ENCODE measurements at regions not wholly inside any gene's neighbourhood (a gene's known extent, or its start where the extent isn't known, plus 50 kb on each side); places are given as distances from the start of the nearest gene placed in this dataset.
A peak's percentile ranks its signal among the peaks of the same experiment; 100 is the strongest.

DNA sequence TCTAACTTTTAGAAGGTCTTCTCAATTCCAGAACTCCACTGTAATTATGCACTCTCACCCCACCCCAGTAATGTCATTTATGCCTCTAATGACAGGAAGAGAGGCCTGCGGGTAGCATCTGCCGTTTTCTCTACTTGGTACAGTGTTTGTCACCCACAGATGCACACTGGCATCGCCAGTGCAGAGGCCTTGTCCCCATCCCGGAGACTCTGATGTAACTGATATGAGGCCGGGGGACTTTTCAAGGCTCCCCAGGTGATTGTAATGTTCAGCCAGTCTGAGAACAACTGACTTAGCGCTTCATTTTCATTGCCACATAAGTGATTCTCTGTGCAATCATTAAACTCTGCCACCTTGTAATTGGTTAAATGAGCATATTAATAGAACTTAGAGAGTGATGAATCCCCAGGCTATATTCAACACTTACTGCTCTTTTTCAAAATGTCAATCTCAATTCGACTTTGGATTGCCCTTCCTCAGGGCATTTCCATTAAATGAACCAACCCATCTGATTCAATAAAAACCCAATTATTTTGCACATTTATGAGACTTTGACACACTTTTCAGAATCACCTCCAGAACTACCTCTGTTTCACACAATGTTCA lies 113.2 kb downstream of the HERPUD2 start:
- no peak for DNase-seq (ENCODE audit: low read depth)

DNA sequence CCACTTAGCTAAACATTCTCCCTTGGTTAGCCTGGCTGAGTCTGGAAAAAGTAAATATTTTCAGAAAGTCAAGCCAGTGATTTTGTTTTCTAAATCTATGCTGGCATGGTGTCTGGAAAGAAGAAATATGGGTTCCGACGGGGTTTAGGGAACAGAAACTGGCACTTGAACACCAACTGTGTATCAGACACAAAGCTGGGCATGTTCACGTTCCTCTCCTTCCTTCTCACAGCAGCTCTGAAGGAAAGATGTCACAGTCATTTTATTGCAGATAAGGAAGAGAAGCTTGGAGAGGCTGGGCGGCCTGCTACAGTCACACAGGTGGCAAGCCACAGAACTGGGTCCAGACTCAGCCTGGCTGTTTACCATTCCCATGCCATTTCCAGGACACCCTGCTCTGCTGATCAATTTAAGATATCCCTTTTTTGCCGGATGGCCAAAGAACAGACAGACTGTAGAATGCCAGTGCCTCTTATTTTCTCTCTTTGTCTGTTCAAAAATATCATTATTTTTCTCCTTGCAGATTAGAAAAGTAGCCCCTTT lies 118.8 kb downstream of the HERPUD2 start:
- no peak for DNase-seq (ENCODE audit: low read depth)

DNA sequence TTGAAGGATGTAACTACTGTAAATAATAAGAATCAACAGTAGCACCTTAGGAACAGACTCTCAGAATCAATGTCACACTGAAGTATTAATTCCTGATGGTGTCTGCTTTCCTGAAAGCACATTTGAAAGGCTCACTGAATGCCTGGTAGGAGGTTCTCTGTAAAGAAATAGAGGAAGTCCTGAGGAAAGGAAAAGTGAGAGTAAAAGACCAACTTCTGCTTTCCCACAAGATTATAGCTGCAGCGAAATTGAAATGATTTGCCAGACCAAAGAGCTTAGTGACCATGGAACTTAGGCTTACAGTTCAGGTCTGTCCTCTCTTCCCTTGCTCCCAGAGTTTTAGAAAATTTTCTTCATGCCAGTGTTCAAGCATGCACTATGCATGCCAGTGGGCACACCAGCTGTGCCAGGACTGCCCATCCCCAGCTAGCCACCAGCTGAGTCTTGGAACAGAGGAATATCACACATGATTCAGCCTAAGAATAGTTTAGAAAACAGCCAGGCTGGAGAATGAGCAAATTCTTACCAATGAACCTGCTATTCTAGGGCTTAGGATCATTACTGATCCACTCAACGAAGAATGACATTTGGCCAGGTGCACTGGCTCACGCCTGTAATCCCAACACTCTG lies 123.2 kb downstream of the HERPUD2 start:
- DNase-seq (ENCODE audit: low read depth): no peak

DNA sequence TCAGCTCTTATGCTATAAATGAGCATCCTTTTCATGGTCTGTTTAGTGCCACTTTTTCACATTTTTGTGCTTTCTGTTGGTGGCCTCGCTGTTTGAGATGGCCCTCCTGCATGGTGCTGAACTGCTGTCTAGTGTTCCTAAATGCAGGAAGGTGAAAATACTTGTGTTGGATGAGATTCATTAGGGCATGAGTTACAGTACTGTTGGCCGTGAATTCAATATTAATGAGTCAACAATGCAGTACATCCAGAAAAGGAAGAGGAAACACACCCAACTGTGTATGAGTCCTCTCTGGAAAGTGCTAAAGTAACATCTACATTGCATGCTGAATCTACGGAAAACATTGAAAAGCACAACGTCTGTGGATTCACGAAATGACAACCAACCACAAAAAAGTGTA lies 124.0 kb downstream of the HERPUD2 start:
- DNase-seq (ENCODE audit: low read depth): no peak

DNA sequence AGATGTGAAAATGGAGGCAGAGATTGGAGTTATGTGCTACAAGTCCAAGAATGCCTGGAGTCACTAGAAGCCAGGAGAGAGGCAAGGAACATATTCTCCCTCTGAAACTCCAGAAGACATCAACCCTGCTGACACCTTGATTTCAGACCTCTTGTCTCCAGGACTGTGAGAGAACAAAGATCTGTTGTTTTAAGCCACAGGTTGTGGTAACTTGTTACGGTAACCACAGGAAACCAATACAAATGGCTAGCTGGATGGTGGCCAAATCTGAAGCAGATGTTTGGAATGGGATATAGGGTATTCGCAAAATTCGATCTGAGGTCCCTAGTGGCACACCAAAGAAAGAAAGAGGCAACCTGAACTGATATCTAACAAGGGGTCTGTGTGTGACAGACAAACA lies 129.0 kb downstream of the HERPUD2 start:
- DNase-seq (ENCODE audit: low read depth): no peak

DNA sequence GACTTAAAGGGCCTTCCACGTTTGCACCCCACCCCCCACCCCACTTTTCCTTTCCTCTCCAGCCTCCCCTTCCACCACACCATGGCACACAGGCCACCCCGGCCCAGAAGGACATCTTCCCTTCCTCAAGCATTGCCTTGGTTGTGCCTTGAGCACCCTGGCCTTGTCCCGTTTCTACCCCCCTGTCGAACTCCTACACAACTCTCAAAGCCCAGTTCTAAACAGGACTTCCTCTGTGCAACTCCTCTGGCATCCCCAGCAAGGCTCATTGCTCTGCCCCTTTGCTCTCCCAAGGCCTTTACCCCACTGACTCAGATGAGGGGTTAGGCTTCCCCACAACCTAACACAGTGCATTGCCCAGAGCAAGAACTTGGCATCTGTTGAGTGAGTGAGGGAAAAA lies 136.1 kb downstream of the HERPUD2 start:
- DNase-seq (ENCODE audit: low read depth): no peak

DNA sequence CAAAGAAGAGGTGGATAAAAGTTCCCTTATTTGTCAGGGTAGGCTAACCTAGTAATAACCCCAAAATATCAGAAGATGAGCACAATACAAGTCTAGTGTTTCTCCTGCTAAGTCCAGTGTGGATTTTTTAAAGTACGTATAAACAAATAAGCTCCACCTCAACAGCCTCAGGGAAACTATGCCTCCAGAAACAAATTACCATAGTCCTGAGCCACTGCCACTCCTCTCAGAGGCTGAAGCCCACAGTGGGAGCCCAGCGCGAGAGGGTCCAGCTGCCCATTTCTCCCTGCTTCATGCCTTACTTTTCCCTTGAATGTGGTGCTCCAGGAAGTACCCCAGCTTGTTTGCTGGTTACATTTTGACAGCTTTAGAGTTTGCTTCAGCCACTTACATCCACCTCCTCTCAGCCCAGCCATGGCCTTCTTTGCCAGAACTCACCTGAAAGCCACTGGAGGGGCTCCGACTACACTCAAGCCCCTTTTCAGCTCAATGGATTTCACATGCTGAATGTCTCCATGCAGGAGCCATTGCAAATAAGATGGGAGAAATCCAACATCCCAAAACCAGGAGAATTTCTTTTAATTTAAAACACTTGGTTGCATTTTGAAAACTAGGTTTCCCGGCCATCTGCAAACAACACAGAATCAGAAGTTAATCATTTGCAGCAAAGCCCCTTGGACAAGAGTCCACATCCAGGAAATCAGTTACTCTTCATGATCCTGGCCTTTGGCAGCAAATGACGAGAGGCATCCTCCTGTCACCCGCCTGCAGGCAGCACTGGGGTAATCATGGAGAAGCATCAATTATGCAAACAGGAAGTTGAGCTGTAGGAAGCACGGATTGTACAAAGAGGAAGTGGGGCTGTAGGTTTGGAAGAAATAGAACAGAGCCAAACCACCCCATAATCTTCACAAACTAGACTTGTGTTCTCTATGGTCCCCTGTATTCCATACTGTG lies 138.1 kb downstream of the HERPUD2 start:
- DNase-seq (ENCODE audit: low read depth): no peak

DNA sequence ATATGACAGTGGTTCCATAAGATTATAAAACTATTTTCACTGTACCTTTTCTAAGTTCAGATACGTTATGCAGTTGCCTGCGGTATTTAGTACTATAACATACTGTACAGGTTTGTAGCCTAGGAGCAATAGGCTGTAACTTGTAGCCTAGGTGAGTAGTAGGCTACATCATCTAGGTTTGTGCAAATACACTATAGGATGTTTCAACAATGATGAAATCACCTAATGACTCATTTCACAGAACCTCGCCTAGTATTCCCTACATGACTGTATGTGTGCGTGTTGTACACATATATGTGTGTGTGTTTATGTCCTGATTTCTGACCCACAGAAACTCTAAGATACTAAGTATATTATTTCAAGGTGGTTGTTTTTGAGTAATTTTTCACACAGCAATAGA lies 139.0 kb downstream of the HERPUD2 start:
- no peak for DNase-seq (ENCODE audit: low read depth)

DNA sequence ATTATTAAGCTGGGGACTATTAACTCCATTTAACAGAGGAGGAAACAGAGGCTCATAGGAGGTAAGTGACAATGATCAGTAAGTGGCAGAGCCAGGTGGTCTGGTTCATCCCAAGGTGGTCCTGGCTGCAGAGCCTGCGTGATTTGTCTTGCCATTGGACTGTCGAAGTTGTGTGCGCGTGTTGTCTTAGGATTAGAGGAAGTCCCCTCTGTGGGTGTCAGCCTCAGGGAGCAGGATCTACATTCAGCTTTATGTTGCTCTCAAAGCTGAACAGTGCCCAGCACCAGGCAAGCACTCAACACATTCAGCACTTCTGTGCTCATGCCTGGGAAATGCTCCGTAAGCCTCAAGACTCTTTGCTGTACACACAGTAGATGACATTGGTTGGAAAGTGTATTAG lies 139.5 kb downstream of the HERPUD2 start:
- DNase-seq (ENCODE audit: low read depth): no peak

DNA sequence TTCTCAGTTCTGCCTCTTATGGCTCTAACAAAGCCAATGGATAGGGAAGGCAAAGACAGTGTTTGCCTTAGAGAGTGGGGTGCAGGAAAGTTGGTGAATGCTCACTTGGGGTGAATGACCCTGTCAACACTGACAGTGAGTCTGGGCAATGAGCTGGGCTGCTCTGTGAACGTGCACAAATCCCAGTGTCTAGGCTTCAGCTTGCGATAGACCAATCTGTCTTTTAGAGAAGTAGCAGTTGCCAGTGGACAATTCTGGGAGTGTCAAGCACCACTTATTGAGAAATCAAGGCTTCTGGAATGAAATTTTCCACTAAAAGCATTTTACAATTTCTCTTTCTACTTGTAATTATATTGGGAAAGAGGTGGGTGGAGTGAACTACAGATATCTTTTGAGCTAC lies 141.4 kb downstream of the HERPUD2 start:
- no peak for DNase-seq (ENCODE audit: low read depth)

DNA sequence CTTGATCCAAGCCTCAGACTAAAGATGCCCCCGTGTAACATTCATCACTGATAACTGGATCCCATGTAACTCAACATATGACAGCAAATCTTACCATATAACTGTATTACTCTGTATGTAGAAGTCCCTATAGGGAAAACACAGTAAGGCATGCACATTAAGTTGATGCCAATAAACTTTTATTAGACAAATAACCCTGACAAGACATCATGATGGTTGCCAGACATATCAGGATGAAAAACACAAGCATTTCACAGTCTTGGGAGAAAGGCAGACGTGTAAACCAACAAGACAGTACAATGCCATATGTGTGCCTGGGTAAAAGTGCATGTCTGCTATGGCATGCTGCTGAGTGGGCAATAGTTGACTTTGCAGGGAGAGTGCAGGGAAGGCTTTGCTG lies 142.2 kb downstream of the HERPUD2 start:
- DNase-seq (ENCODE audit: low read depth): no peak

DNA sequence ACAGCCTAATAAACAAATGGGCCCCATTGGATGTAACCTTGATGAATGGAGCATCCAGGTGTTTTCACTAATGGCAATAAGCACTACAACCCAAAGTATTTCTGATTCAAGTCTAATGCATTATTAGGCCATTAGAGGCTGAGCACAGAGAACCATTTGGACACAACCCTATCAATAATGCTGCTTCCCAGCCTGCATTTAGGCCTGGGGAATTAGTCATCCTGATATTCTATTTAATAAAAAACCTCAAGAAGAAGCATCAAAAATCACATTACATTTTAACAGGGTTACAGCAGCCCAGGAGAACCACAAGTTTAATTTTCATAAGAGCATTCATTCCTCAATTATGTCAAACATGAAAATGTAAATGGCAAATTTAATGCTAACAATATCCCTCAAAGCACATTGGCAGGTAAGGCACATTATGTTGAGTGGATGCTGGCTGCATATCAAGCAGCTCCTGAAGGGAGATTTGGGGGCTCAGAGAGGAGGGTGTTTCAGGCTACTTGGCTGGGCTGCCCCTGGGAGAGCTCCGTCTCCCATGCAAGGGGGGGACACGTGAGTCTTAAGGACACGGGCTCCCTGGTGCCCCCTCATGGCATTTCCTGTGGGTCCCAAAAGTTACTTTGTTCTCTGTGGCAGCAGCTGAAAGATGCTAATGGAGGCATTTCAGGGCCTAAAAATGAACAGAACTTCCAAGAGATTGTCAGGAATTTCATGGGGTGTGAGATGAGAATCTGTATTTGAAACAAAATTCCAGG lies 143.4 kb downstream of the HERPUD2 start:
- DNase-seq (ENCODE audit: low read depth): no peak

DNA sequence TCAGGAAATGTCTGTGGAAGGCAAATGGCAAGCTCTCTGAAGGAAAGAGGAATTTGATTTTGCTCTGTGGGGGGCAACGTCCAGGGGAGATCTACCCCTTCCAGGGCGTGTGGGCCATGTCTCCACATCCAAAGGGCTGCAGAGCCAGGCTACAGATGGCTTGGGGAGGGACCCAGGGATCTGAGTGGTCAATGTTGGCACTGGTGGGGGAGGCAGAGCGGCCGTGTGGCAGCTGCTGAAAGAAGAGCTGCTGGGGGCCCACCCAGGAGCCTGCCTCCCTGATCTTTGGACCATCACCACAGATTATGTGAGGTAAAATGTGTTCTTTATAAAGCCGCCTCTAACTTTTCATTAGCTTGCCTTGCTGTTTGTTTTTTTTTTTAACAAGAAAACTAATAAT lies 144.1 kb downstream of the HERPUD2 start:
- no peak for DNase-seq (ENCODE audit: low read depth)

DNA sequence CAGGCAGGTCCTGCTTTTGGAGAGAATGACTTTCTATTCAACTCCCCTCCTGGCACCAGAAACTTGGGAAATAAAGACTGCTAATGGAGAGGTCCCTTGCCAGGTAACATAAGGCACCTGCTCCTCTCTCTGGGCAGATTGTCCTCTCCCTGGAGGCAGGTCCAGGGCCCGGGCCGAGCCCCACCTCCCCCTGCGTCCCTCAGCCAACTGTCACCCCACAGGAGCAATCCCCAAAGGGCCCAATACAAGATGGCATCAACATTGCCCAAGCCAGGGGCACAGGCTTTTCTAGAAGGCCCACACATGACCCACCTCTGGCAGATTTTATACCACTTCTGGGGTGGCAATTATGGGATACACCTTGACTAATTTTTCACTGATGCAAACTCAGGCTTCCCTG lies 145.2 kb downstream of the HERPUD2 start:
- DNase-seq (ENCODE audit: low read depth): no peak

DNA sequence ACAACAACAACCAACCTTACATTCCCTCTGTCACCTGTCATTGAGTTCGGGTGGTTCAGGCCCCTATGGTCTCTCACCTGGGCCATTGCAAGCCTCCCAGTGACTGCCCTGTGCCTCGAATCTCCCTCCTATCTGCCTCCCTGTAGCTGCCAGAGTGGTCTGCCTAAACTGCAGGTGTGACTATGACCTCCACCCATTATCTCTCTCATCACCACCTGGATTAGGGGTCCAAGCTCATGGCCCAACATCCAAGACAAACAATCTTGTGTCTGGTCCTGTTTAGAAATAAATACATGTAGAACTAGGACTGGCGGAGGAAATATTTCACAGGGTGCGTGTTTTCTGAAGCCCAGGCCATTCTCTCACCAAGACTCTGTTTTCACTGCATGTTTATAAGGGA lies 146.6 kb downstream of the HERPUD2 start:
- no peak for DNase-seq (ENCODE audit: low read depth)

DNA sequence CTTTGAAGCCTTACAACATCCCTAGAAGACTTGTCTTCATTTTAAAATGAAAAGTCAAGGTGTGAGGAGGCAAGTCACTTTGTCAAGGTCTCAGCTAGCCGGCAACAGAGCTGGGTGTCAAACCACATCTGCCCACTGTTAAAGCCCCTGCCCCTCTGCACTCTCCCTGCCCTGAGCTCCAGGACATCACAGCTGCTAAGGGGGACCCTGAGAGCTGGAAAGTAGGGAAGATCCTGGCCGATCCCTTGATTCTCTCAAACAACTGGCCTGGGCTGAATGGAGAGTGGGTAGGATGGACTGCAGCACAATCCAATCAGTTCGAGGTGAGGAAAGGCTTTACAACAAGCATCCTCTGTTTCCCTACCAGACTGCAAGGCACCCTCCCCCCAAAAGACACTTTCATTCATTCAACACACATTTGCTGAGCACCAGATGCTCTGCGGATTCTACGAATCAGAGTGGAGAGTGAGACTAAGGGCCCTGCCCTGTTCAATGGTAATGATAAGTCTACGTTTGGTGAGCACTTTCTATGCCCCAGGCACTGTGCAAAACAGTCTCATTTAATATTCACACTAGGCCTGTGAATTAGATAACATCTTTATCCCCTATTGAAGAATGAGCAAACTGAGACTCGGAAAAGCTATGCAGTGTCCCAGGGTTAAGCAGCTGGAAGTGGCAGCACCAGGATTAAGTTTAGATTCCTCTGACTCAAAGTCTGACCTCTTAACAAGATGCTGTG lies 148.1 kb downstream of the HERPUD2 start:
- DNase-seq (ENCODE audit: low read depth): no peak

DNA sequence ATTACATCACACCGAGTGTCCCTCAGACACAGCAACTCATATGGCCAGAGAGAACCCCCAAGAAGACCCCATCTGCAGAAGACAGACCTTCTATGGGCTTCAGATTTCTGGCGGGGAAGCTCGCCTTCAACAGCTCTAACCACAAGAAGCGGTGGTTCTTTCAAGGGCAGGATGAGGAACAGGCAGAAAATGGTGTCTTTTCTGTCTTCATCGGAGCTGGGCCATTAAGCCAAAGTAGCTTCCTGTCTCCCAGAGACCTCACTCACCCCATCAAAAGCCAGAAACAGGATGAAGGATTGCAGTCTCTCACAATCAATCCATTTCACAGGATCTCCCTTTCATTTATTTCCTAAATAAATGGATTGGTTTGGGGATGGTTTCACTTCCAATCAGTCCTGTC lies 149.1 kb downstream of the HERPUD2 start:
- no peak for DNase-seq (ENCODE audit: low read depth)

DNA sequence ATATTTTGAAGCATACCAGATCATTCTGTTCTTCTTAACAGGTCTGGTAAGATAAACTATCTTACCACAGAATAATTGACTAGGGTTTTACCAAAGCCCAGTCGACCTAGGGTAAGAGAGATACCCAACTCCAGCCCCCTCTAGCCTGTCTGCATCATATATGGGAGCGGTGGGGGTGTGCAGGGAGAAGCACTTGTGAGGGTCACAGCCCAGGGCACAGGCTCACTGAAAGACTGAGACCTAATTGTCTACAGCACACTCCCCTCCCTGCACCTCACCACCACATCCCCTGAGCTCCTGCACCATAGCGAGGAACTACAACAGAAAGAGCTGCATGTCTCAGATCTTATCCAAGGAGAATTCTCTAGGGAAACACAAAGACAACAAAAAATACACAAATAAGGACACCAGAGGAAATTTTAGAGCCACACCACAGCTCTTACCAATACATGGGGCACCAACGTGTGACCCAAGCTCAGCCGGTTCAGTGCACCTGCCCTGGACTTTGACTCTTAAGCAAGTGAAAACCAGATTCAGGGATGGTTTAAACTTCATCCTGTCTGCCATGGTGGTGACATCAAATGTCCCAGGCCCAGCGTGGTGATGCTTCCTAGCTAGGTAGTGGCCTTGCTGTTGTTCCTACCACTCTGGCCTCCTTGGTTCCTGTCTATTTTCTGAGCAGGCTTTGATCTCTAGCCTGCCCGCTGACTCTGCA lies 150.8 kb downstream of the HERPUD2 start:
- DNase-seq (ENCODE audit: low read depth): no peak

DNA sequence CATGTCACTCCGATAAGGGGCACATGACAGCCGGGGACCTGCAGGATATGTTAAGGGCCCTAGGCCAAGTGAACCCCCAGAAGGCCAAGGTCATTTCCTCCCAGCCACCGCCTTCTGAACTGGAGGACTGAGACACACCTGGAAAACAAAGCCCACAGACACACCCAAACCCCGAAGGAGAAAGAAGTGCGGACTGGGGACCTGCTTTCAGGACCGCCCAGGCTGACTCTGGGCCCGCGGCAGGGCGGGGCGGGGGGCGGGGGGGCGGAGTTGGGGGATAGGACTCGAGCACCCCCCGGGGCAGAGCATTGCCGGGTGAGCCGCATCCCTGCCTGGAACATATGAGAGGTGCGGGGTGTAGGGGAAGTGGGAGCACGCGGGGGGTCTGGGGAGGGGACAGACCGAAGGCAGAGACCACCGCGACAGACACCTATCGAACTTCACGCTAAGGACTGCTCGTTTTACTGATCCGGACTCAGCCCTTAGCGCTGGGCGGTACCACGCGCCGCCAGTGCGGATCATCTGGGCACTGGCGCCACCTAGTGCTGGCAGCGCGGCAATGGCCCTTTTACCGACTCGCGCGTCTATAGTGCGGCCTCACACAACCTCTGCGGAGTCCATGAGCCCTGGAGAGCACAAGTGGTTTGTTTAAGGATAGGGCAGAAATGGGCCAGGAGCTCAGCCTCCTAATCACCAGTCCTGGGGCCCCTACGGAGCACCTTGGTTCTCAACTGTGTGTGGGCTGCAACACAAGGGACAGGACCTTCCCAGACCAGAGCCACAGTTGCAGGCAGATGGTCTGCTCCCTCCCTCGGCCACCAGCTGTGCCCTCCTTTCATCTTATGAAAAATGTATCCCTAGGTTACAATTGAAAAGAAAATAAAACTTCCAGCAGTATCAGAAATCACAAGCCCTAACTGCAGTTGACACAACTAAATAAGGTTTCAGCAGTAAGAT lies 157.6 kb downstream of the HERPUD2 start:
- peak; percentile 71 for DNase-seq (ENCODE audit: low read depth)

DNA sequence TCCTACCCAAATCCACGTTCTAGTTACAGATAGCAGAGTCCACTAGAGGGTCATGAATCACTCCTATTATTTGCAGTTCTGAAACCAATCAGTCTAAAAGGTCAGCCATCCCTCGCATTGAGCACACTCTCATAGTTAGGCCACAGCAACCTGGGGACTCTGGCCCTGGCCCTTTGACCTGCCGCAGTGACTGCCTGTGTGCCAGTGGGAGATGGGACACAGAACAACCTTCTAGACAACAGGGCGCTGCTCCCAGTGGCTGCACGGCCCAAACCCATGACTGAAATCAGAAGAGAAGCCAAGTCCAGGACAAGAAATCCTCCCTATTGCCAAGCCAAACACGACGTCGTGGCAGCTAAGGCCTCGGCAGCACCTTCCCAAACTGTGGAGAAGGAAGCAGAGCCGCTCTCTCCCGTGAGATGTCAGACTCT lies 158.5 kb downstream of the HERPUD2 start:
- no peak for DNase-seq (ENCODE audit: low read depth)

Measured in activated T-cell treated with anti-CD3 and anti-CD28 coated beads for 24 hours (primary cell).